Mesodermal cell (in vitro differentiated cells): ENCODE measurements at regions not wholly inside any gene's neighbourhood (a gene's known extent, or its start where the extent isn't known, plus 50 kb on each side); places are given as distances from the start of the nearest gene placed in this dataset.

Experiments used
- H3K27ac ChIP-seq: 2 replicates; pipeline ENCODE4 v1.7.0; 2013; ENCODE audit warnings: mild to moderate bottlenecking, low read depth, low read length, moderate library complexity; ENCODE audit not compliant: severe bottlenecking
- H3K36me3 ChIP-seq: 2 replicates; pipeline ENCODE4 v1.7.1; 2013; ENCODE audit warnings: mild to moderate bottlenecking, low read length, moderate library complexity; ENCODE audit not compliant: control insufficient read depth, insufficient read depth
- H3K4me1 ChIP-seq: one replicate; pipeline ENCODE4 v1.7.1; 2013; ENCODE audit warnings: mild to moderate bottlenecking, low read length; ENCODE audit not compliant: insufficient read depth, control insufficient read depth, poor library complexity, severe bottlenecking
- H3K4me3 ChIP-seq: 2 replicates; pipeline ENCODE4 v1.7.0; 2013; ENCODE audit warnings: low read length, control low read depth, mild to moderate bottlenecking; ENCODE audit not compliant: insufficient read depth, poor library complexity, severe bottlenecking; ENCODE audit errors: extremely low read depth
- H3K9me3 ChIP-seq: 2 replicates; pipeline ENCODE4 v1.7.1; 2013; ENCODE audit warnings: mild to moderate bottlenecking, low read length, moderate library complexity; ENCODE audit not compliant: control insufficient read depth
- WGBS, 2 experiments: methylation state at CpG; one replicate each; pipeline ENCODE4 v1.1.5; 2013; ENCODE audit warnings: missing lambda C conversion rate in 2 of 2; ENCODE audit not compliant: insufficient coverage in 2 of 2; 5-methylcytosine and 5-hydroxymethylcytosine counted together

DNA sequence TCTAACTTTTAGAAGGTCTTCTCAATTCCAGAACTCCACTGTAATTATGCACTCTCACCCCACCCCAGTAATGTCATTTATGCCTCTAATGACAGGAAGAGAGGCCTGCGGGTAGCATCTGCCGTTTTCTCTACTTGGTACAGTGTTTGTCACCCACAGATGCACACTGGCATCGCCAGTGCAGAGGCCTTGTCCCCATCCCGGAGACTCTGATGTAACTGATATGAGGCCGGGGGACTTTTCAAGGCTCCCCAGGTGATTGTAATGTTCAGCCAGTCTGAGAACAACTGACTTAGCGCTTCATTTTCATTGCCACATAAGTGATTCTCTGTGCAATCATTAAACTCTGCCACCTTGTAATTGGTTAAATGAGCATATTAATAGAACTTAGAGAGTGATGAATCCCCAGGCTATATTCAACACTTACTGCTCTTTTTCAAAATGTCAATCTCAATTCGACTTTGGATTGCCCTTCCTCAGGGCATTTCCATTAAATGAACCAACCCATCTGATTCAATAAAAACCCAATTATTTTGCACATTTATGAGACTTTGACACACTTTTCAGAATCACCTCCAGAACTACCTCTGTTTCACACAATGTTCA, 113.2 kb downstream of the HERPUD2 start:
- Histone ChIP-seq H3K4me3 (no peak overlapping the region), H3K9me3 (no peaks in the 10 kb centered on the region), H3K4me1 (no peaks in the 10 kb centered on the region), H3K27ac (no peak overlapping the region), H3K36me3 (no peaks in the 10 kb centered on the region)
- 87 to 94% methylated on average over 5 to 7 of the region's 7 CpGs for WGBS, 2 experiments

DNA sequence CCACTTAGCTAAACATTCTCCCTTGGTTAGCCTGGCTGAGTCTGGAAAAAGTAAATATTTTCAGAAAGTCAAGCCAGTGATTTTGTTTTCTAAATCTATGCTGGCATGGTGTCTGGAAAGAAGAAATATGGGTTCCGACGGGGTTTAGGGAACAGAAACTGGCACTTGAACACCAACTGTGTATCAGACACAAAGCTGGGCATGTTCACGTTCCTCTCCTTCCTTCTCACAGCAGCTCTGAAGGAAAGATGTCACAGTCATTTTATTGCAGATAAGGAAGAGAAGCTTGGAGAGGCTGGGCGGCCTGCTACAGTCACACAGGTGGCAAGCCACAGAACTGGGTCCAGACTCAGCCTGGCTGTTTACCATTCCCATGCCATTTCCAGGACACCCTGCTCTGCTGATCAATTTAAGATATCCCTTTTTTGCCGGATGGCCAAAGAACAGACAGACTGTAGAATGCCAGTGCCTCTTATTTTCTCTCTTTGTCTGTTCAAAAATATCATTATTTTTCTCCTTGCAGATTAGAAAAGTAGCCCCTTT, 118.8 kb downstream of the HERPUD2 start:
- no peak overlapping the region for H3K27ac ChIP-seq
- no peaks in the 10 kb centered on the region for H3K36me3 ChIP-seq
- no peak overlapping the region for H3K4me3 ChIP-seq
- H3K4me1 ChIP-seq, result no peaks in the 10 kb centered on the region
- 84 to 96% methylated on average over 2 to 4 of the region's 5 CpGs for WGBS, 2 experiments
- no peaks in the 10 kb centered on the region for H3K9me3 ChIP-seq

DNA sequence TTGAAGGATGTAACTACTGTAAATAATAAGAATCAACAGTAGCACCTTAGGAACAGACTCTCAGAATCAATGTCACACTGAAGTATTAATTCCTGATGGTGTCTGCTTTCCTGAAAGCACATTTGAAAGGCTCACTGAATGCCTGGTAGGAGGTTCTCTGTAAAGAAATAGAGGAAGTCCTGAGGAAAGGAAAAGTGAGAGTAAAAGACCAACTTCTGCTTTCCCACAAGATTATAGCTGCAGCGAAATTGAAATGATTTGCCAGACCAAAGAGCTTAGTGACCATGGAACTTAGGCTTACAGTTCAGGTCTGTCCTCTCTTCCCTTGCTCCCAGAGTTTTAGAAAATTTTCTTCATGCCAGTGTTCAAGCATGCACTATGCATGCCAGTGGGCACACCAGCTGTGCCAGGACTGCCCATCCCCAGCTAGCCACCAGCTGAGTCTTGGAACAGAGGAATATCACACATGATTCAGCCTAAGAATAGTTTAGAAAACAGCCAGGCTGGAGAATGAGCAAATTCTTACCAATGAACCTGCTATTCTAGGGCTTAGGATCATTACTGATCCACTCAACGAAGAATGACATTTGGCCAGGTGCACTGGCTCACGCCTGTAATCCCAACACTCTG, 123.2 kb downstream of the HERPUD2 start:
- Histone ChIP-seq H3K4me3 (no peak overlapping the region), H3K36me3 (no peaks in the 10 kb centered on the region), H3K9me3 (no peaks in the 10 kb centered on the region), H3K4me1 (no peaks in the 10 kb centered on the region), H3K27ac (no peak overlapping the region)
- 84 to 97% methylated on average over 3 of the region's 3 CpGs for WGBS, 2 experiments

GRCh38 chr7:35570937-35571336, 124.0 kb downstream of the HERPUD2 start:
- Histone ChIP-seq H3K4me1 (no peaks in the 10 kb centered on the region), H3K36me3 (no peaks in the 10 kb centered on the region), H3K27ac (no peak overlapping the region), H3K4me3 (no peak overlapping the region), H3K9me3 (no peaks in the 10 kb centered on the region)
- WGBS, 2 experiments, result 92 to 96% methylated on average over 5 of the region's 5 CpGs

GRCh38 chr7:35565927-35566326, 129.0 kb downstream of the HERPUD2 start:
- Histone ChIP-seq H3K4me3 (no peak overlapping the region), H3K27ac (no peak overlapping the region), H3K36me3 (no peaks in the 10 kb centered on the region), H3K4me1 (no peaks in the 10 kb centered on the region), H3K9me3 (no peaks in the 10 kb centered on the region)
- 80 to 83% methylated on average over 3 of the region's 3 CpGs for WGBS, 2 experiments

GRCh38 chr7:35558841-35559240, 136.1 kb downstream of the HERPUD2 start:
- 97 to 100% methylated on average over 2 to 4 of the region's 4 CpGs for WGBS, 2 experiments
- H3K27ac ChIP-seq, result no peak overlapping the region
- H3K9me3 ChIP-seq, result no peaks in the 10 kb centered on the region
- no peaks in the 10 kb centered on the region for H3K4me1 ChIP-seq
- no peaks in the 10 kb centered on the region for H3K36me3 ChIP-seq
- no peak overlapping the region for H3K4me3 ChIP-seq

DNA sequence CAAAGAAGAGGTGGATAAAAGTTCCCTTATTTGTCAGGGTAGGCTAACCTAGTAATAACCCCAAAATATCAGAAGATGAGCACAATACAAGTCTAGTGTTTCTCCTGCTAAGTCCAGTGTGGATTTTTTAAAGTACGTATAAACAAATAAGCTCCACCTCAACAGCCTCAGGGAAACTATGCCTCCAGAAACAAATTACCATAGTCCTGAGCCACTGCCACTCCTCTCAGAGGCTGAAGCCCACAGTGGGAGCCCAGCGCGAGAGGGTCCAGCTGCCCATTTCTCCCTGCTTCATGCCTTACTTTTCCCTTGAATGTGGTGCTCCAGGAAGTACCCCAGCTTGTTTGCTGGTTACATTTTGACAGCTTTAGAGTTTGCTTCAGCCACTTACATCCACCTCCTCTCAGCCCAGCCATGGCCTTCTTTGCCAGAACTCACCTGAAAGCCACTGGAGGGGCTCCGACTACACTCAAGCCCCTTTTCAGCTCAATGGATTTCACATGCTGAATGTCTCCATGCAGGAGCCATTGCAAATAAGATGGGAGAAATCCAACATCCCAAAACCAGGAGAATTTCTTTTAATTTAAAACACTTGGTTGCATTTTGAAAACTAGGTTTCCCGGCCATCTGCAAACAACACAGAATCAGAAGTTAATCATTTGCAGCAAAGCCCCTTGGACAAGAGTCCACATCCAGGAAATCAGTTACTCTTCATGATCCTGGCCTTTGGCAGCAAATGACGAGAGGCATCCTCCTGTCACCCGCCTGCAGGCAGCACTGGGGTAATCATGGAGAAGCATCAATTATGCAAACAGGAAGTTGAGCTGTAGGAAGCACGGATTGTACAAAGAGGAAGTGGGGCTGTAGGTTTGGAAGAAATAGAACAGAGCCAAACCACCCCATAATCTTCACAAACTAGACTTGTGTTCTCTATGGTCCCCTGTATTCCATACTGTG, 138.1 kb downstream of the HERPUD2 start:
- Histone ChIP-seq H3K4me3 (no peak overlapping the region), H3K9me3 (no peaks in the 10 kb centered on the region), H3K4me1 (no peaks in the 10 kb centered on the region), H3K36me3 (no peaks in the 10 kb centered on the region), H3K27ac (no peak overlapping the region)
- 88 to 100% methylated on average over 4 to 6 of the region's 8 CpGs for WGBS, 2 experiments

DNA sequence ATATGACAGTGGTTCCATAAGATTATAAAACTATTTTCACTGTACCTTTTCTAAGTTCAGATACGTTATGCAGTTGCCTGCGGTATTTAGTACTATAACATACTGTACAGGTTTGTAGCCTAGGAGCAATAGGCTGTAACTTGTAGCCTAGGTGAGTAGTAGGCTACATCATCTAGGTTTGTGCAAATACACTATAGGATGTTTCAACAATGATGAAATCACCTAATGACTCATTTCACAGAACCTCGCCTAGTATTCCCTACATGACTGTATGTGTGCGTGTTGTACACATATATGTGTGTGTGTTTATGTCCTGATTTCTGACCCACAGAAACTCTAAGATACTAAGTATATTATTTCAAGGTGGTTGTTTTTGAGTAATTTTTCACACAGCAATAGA, 139.0 kb downstream of the HERPUD2 start:
- Histone ChIP-seq H3K4me3 (no peak overlapping the region), H3K27ac (no peak overlapping the region), H3K4me1 (no peaks in the 10 kb centered on the region), H3K9me3 (no peaks in the 10 kb centered on the region), H3K36me3 (no peaks in the 10 kb centered on the region)
- WGBS, 2 experiments, result no CpG with 5 or more reads among the region's 4 CpGs

DNA sequence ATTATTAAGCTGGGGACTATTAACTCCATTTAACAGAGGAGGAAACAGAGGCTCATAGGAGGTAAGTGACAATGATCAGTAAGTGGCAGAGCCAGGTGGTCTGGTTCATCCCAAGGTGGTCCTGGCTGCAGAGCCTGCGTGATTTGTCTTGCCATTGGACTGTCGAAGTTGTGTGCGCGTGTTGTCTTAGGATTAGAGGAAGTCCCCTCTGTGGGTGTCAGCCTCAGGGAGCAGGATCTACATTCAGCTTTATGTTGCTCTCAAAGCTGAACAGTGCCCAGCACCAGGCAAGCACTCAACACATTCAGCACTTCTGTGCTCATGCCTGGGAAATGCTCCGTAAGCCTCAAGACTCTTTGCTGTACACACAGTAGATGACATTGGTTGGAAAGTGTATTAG, 139.5 kb downstream of the HERPUD2 start:
- Histone ChIP-seq H3K36me3 (no peaks in the 10 kb centered on the region), H3K4me3 (no peak overlapping the region), H3K4me1 (no peaks in the 10 kb centered on the region), H3K9me3 (no peaks in the 10 kb centered on the region), H3K27ac (no peak overlapping the region)
- WGBS, 2 experiments, result 98 to 100% methylated on average over 1 to 4 of the region's 5 CpGs

GRCh38 chr7:35553519-35553918, 141.4 kb downstream of the HERPUD2 start:
- Histone ChIP-seq H3K36me3 (no peaks in the 10 kb centered on the region), H3K9me3 (no peaks in the 10 kb centered on the region), H3K4me3 (no peak overlapping the region), H3K4me1 (no peaks in the 10 kb centered on the region), H3K27ac (no peak overlapping the region)
- 87 to 95% methylated on average over 2 of the region's 2 CpGs for WGBS, 2 experiments
